Panc1 (cell line): ENCODE measurements at regions not wholly inside any gene's neighbourhood (a gene's known extent, or its start where the extent isn't known, plus 50 kb on each side); places are given as distances from the start of the nearest gene placed in this dataset.

Experiments used
- ATAC-seq: fragments of 200-7000 bp; cut with Tn5 transposase; 2 replicates; pipeline ENCODE4 v1.9.1; 2020; ENCODE audit warnings: mild to moderate bottlenecking, moderate library complexity
- BruUV-seq: library from RNA; stranded (reverse); fragments of 400-500 nt; replicated peaks from 2 replicates; lab custom pipeline; 2021; lab: Mats Ljungman, UMichigan
- CTCF ChIA-PET: fragments of 300-600 bp; sonication (Branson Sonifier 250); formaldehyde crosslinking; loops from one replicate; lab custom pipeline; 2022; ENCODE audit warnings: antibody characterized with exemption; lab: Charles Lee
- POLR2A ChIA-PET: fragments of 300-600 bp; sonication (Branson Sonifier 250); formaldehyde crosslinking; loops from one replicate; lab custom pipeline; 2022; ENCODE audit warnings: antibody characterized with exemption; lab: Charles Lee
- DNase-seq: peaks from one replicate; pipeline ENCODE4 v3.0.0-alpha.2; 2010; ENCODE audit warnings: low read depth, low spot score
- H3K27ac ChIP-seq: 2 replicates; pipeline ENCODE4 v1.5.1; 2011; ENCODE audit warnings: mild to moderate bottlenecking, low read length, inconsistent platforms
- H3K27me3 ChIP-seq: fragments of 200-500 bp; sonication (Bioruptor generic); 2 replicates; pipeline ENCODE4 v1.6.0; 2014; ENCODE audit warnings: low read length, inconsistent platforms; ENCODE audit not compliant: control insufficient read depth, insufficient read depth
- H3K36me3 ChIP-seq: fragments of 200-500 bp; sonication (Bioruptor generic); 2 replicates; pipeline ENCODE4 v1.5.1; 2014; ENCODE audit warnings: inconsistent platforms, mild to moderate bottlenecking, low read length, moderate library complexity; ENCODE audit not compliant: control insufficient read depth, insufficient read depth
- H3K4me1 ChIP-seq: 2 replicates; pipeline ENCODE4 v1.5.1; 2011; ENCODE audit warnings: inconsistent platforms, mild to moderate bottlenecking, low read length, moderate library complexity; ENCODE audit not compliant: control insufficient read depth, insufficient read depth
- H3K4me3 ChIP-seq, 2 experiments: 2 replicates each; pipeline ENCODE4 v1.5.1; 2011 to 2012; ENCODE audit warnings: low read depth in 2 of 2, low read length in 2 of 2, mild to moderate bottlenecking in 2 of 2, inconsistent platforms in 1 of 2, moderate library complexity in 1 of 2
- H3K9me3 ChIP-seq: fragments of 200-500 bp; sonication (Bioruptor generic); 2 replicates; pipeline ENCODE4 v1.5.1; 2014; ENCODE audit warnings: low read depth, mild to moderate bottlenecking, inconsistent platforms, low read length, moderate library complexity; ENCODE audit not compliant: control insufficient read depth, insufficient read depth
- POLR2AphosphoS5 ChIP-seq: IDR thresholded peaks from 2 replicates; pipeline ENCODE4 v1.6.1; 2012; ENCODE audit warnings: mild to moderate bottlenecking, low read depth, low read length, moderate library complexity
- SIN3A ChIP-seq: IDR thresholded peaks from 2 replicates; pipeline ENCODE4 v1.6.1; 2012; ENCODE audit warnings: low read depth, mild to moderate bottlenecking, low read length, moderate library complexity, borderline replicate concordance; ENCODE audit not compliant: insufficient read depth
- TCF7L2 ChIP-seq: IDR thresholded peaks from 2 replicates; pipeline ENCODE4 v1.6.1; 2011; ENCODE audit warnings: mild to moderate bottlenecking, low read depth, low read length, inconsistent platforms
- in situ Hi-C: cut with HindIII; loops from 2 replicates; pipeline ENCODE4 v1.10.0; 2016; ENCODE audit warnings: low sequenced_read_pairs, low pct_unique_long_range_greater_than_20kb
- intact Hi-C: fragments of 100-400 bp; cut with micrococcal nuclease; formaldehyde crosslinking; loops from one replicate; pipeline ENCODE4 v1.10.0; 2022; ENCODE audit not compliant: unreplicated experiment
- TF ChIP-seq, protein P1 (sequence below), 2 experiments: IDR thresholded peaks; 2 replicates each; pipeline ENCODE4 v1.6.1; 2011 to 2012; ENCODE audit warnings: low read depth in 2 of 2, control low read depth in 1 of 2, low read length in 1 of 2, mild to moderate bottlenecking in 1 of 2, moderate library complexity in 1 of 2; ENCODE audit not compliant: insufficient read depth in 1 of 2
- TF ChIP-seq, protein P2 (sequence below): fragments of 450-650 bp; IDR thresholded peaks from 2 replicates; pipeline ENCODE4 v1.5.1; 2017; ENCODE audit warnings: mild to moderate bottlenecking

DNA sequence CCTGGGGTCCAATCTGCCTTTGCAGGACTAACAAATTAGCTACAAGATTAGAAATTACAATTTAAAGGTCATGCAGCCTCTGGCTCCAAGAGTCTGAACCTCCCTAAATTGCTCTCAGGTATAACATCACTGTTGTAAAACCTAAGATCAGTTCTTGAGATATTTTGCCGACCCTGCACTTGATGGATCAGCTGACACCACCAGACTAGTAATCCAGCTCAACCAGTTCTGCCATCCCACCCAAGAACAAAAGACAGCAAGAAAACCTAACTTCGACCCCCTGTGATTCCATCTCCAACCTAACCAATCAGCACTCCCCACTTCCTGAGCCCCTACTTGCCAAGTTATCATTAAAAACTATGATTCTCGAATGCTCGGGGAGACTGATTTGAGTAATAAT, 323.0 kb upstream of the BOD1L1 start:
- intact Hi-C loops (no loop called here), in situ Hi-C loops (no loop called here)
- ChIA-PET CTCF (no interaction called here), POLR2A (no interaction called here)
- no peak overlapping the region for H3K27ac ChIP-seq
- H3K36me3 ChIP-seq, result no peaks in the 10 kb centered on the region
- TF ChIP-seq, protein P1, sequence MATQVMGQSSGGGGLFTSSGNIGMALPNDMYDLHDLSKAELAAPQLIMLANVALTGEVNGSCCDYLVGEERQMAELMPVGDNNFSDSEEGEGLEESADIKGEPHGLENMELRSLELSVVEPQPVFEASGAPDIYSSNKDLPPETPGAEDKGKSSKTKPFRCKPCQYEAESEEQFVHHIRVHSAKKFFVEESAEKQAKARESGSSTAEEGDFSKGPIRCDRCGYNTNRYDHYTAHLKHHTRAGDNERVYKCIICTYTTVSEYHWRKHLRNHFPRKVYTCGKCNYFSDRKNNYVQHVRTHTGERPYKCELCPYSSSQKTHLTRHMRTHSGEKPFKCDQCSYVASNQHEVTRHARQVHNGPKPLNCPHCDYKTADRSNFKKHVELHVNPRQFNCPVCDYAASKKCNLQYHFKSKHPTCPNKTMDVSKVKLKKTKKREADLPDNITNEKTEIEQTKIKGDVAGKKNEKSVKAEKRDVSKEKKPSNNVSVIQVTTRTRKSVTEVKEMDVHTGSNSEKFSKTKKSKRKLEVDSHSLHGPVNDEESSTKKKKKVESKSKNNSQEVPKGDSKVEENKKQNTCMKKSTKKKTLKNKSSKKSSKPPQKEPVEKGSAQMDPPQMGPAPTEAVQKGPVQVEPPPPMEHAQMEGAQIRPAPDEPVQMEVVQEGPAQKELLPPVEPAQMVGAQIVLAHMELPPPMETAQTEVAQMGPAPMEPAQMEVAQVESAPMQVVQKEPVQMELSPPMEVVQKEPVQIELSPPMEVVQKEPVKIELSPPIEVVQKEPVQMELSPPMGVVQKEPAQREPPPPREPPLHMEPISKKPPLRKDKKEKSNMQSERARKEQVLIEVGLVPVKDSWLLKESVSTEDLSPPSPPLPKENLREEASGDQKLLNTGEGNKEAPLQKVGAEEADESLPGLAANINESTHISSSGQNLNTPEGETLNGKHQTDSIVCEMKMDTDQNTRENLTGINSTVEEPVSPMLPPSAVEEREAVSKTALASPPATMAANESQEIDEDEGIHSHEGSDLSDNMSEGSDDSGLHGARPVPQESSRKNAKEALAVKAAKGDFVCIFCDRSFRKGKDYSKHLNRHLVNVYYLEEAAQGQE (IDR thresholded peaks at IDR 0.05; ENCODE audit: insufficient read depth in 1 of 2, low read depth in 2 of 2, low read length in 1 of 2), result no peak
- TF ChIP-seq, protein P2, sequence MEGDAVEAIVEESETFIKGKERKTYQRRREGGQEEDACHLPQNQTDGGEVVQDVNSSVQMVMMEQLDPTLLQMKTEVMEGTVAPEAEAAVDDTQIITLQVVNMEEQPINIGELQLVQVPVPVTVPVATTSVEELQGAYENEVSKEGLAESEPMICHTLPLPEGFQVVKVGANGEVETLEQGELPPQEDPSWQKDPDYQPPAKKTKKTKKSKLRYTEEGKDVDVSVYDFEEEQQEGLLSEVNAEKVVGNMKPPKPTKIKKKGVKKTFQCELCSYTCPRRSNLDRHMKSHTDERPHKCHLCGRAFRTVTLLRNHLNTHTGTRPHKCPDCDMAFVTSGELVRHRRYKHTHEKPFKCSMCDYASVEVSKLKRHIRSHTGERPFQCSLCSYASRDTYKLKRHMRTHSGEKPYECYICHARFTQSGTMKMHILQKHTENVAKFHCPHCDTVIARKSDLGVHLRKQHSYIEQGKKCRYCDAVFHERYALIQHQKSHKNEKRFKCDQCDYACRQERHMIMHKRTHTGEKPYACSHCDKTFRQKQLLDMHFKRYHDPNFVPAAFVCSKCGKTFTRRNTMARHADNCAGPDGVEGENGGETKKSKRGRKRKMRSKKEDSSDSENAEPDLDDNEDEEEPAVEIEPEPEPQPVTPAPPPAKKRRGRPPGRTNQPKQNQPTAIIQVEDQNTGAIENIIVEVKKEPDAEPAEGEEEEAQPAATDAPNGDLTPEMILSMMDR, result no peak
- TF ChIP-seq SIN3A (no peak), POLR2AphosphoS5 (no peak), TCF7L2 (no peak)
- ATAC-seq (no peak), DNase-seq (no peak)
- H3K9me3 ChIP-seq, result no peaks in the 10 kb centered on the region
- no peak overlapping the region for H3K4me3 ChIP-seq
- no TSS peak for BruUV-seq
- no peaks in the 10 kb centered on the region for H3K27me3 ChIP-seq
- H3K4me1 ChIP-seq, result no peaks in the 10 kb centered on the region

DNA sequence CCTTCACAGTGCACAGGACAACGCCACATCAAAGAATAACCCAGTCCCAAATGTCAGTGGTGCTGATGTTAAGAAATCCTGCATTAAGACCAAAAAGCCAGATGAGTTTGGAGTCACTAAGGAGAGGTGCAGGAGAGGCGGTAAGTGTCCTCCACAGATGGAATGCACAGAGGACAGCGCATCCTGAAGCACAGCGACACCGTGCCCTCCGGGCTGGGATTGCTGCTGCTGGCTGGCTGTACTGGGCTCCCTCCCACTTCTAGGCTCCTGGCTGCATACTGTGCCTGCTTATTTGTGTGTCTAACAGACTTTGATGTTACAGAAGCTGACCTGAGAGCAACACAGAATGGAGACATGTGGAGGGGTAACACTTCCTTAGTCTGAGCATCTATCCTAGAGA, 325.6 kb upstream of the BOD1L1 start:
- Histone ChIP-seq H3K36me3 (no peaks in the 10 kb centered on the region), H3K9me3 (no peaks in the 10 kb centered on the region), H3K27me3 (no peaks in the 10 kb centered on the region), H3K4me1 (no peaks in the 10 kb centered on the region), H3K27ac (no peak overlapping the region), H3K4me3 (no peak overlapping the region)
- intact Hi-C loops, result no loop called here
- TF ChIP-seq SIN3A, result no peak
- TF ChIP-seq, protein P1 (IDR thresholded peaks at IDR 0.05; ENCODE audit: insufficient read depth in 1 of 2, low read depth in 2 of 2, low read length in 1 of 2), result no peak
- TF ChIP-seq, protein P2, result no peak
- no peak for TF ChIP-seq TCF7L2
- TF ChIP-seq POLR2AphosphoS5, result no peak
- BruUV-seq, result no TSS peak
- in situ Hi-C loops, result no loop called here
- ATAC-seq (no peak), DNase-seq (no peak)
- ChIA-PET POLR2A (no interaction called here), CTCF (no interaction called here)
